A549 (cell line): ENCODE measurements at regions not wholly inside any gene's neighbourhood (a gene's known extent, or its start where the extent isn't known, plus 50 kb on each side); places are given as distances from the start of the nearest gene placed in this dataset.

Experiments used
- ATAC-seq, 2 experiments: fragments of 200-7000 bp in 1 of 2; fragments of >200 bp in 1 of 2; cut with Nextera tagmentation in 1 of 2; cut with Tn5 transposase in 1 of 2; 3 replicates each; pipeline versions ENCODE4 v1.8.0 to v1.9.1; 2018 to 2020; ENCODE audit warnings: mild to moderate bottlenecking in 1 of 2, moderate library complexity in 1 of 2
- CTCF ChIA-PET: fragments of 300-600 bp; sonication (Branson Sonifier 250); formaldehyde crosslinking; extraction: SDS; loops from one replicate; lab custom pipeline; 2021; ENCODE audit warnings: antibody characterized with exemption, inconsistent platforms; lab: Yijun Ruan, JAX
- POLR2A ChIA-PET: fragments of 350-600 bp; formaldehyde crosslinking; extraction: SDS; loops from one replicate; lab custom pipeline; 2021; ENCODE audit warnings: antibody characterized with exemption, inconsistent platforms; lab: Yijun Ruan, JAX
- DNase-seq, 2 experiments: peaks; one replicate each; pipeline versions ENCODE4 v3.0.0 to v3.0.0-alpha.2; 2011 to 2016; ENCODE audit warnings: low read depth in 1 of 2, low spot score in 1 of 2
- FAIRE-seq: peaks from 2 replicates; lab custom pipeline; 2011; peaks lifted over from hg19 to GRCh38; lab: Jason Lieb, UNC
- H3K27ac ChIP-seq, 2 experiments: fragments of >200 bp; sonication (Bioruptor Twin); formaldehyde crosslinking; 3 replicates each; pipeline ENCODE4 v1.5.1; 2016 to 2017
- H3K4me1 ChIP-seq: fragments of >200 bp; sonication (Bioruptor Twin); formaldehyde crosslinking; 3 replicates; pipeline ENCODE4 v1.6.1; 2016
- H3K4me2 ChIP-seq: fragments of >200 bp; sonication (Bioruptor Twin); formaldehyde crosslinking; 3 replicates; pipeline ENCODE4 v1.6.1; 2016
- H3K4me3 ChIP-seq: fragments of >200 bp; sonication (Bioruptor Twin); formaldehyde crosslinking; 3 replicates; pipeline ENCODE4 v1.5.1; 2016
- H3K9me3 ChIP-seq: fragments of >200 bp; sonication (Bioruptor Twin); formaldehyde crosslinking; 3 replicates; pipeline ENCODE4 v1.6.1; 2016
- BCL3 ChIP-seq: fragments of >200 bp; sonication (Bioruptor Twin); formaldehyde crosslinking; IDR thresholded peaks from 3 replicates; pipeline ENCODE4 v1.6.1; 2016
- CBX8 ChIP-seq: fragments of 200-600 bp; sonication (generic); IDR thresholded peaks from 2 replicates; pipeline ENCODE4 v1.6.1; 2016
- CHD2 ChIP-seq: fragments of 150-350 bp; IDR thresholded peaks from 2 replicates; pipeline ENCODE4 v1.6.1; 2014; ENCODE audit warnings: low read length; ENCODE audit not compliant: partially characterized antibody
- CTCF ChIP-seq: fragments of >200 bp; sonication (Bioruptor Twin); formaldehyde crosslinking; IDR thresholded peaks from 3 replicates; pipeline ENCODE4 v1.5.1; 2016
- EHF ChIP-seq: fragments of 250-450 bp; sonication (Bioruptor Pico); IDR thresholded peaks from 2 replicates; pipeline ENCODE4 v1.5.0; 2020; ENCODE audit warnings: mild to moderate bottlenecking
- ELK1 ChIP-seq: fragments of 150-350 bp; IDR thresholded peaks from 2 replicates; pipeline ENCODE4 v1.6.1; 2014; ENCODE audit warnings: low read depth, mild to moderate bottlenecking, low read length
- ESRRA ChIP-seq: fragments of 150-350 bp; IDR thresholded peaks from 2 replicates; pipeline ENCODE4 v1.6.1; 2014; ENCODE audit warnings: mild to moderate bottlenecking, low read length, borderline replicate concordance
- FOSL2 ChIP-seq, 2 experiments: fragments of 450-650 bp in 1 of 2; fragments of >200 bp in 1 of 2; sonication (Bioruptor Twin) in 1 of 2; formaldehyde crosslinking; IDR thresholded peaks; 2 replicates each; pipeline versions ENCODE4 v1.5.0 to v1.6.1; 2016 to 2020; ENCODE audit warnings: mild to moderate bottlenecking in 1 of 2, moderate library complexity in 1 of 2
- HOXB13 ChIP-seq: fragments of 250-450 bp; sonication (Bioruptor Pico); IDR thresholded peaks from 2 replicates; pipeline ENCODE4 v1.5.0; 2020; ENCODE audit warnings: low read depth, mild to moderate bottlenecking, moderate library complexity
- JUNB ChIP-seq: fragments of >200 bp; sonication (Bioruptor Twin); formaldehyde crosslinking; IDR thresholded peaks from 2 replicates; pipeline ENCODE4 v1.6.1; 2016
- KDM1A ChIP-seq: fragments of 200-600 bp; sonication (generic); IDR thresholded peaks from 2 replicates; pipeline ENCODE4 v1.6.1; 2016; ENCODE audit warnings: low read depth, mild to moderate bottlenecking
- MAFK ChIP-seq: fragments of 450-650 bp; IDR thresholded peaks from 2 replicates; pipeline ENCODE4 v1.6.1; 2014; ENCODE audit not compliant: partially characterized antibody
- MAX ChIP-seq: IDR thresholded peaks from 2 replicates; pipeline ENCODE4 v1.6.1; 2012
- MAZ ChIP-seq: fragments of 150-350 bp; IDR thresholded peaks from 2 replicates; pipeline ENCODE4 v1.6.1; 2014; ENCODE audit warnings: antibody characterized with exemption, low read depth, low read length, borderline replicate concordance
- NR3C1 ChIP-seq: fragments of >200 bp; sonication (Bioruptor Twin); formaldehyde crosslinking; IDR thresholded peaks from 3 replicates; pipeline ENCODE4 v1.6.1; 2017
- PBX3 ChIP-seq: IDR thresholded peaks from 2 replicates; pipeline ENCODE4 v1.6.1; 2012
- PHF8 ChIP-seq: fragments of 200-600 bp; sonication (generic); IDR thresholded peaks from 2 replicates; pipeline ENCODE4 v1.6.1; 2016; ENCODE audit warnings: low read depth, mild to moderate bottlenecking, antibody characterized with exemption, moderate library complexity, borderline replicate concordance
- POLR2A ChIP-seq: IDR thresholded peaks from 2 replicates; pipeline ENCODE4 v1.6.1; 2012; ENCODE audit warnings: mild to moderate bottlenecking, low read length
- POLR2AphosphoS2 ChIP-seq: conservative IDR thresholded peaks from 2 replicates; pipeline ENCODE4 v1.6.1; 2012; ENCODE audit warnings: low read length, improper control_type of control experiment, inconsistent platforms
- RAD21 ChIP-seq, 2 experiments: fragments of >200 bp in 1 of 2; sonication (Bioruptor Twin) in 1 of 2; formaldehyde crosslinking in 1 of 2; IDR thresholded peaks in 1 of 2; conservative IDR thresholded peaks in 1 of 2; 2 replicates in 1 of 2; 3 replicates in 1 of 2; pipeline ENCODE4 v1.6.1; 2012 to 2018; ENCODE audit warnings: inconsistent platforms in 1 of 2
- RARB ChIP-seq: fragments of 250-450 bp; sonication (Bioruptor Pico); IDR thresholded peaks from 2 replicates; pipeline ENCODE4 v1.8.0; 2021; ENCODE audit warnings: mild to moderate bottlenecking, moderate library complexity
- RCOR1 ChIP-seq: fragments of 150-350 bp; IDR thresholded peaks from 2 replicates; pipeline ENCODE4 v1.6.1; 2014; ENCODE audit warnings: antibody characterized with exemption, low read length, low read depth
- RFX5 ChIP-seq: fragments of 450-650 bp; IDR thresholded peaks from 2 replicates; pipeline ENCODE4 v1.7.1; 2014; ENCODE audit warnings: antibody characterized with exemption, mild to moderate bottlenecking, moderate library complexity
- SREBF2 ChIP-seq: fragments of 450-650 bp; IDR thresholded peaks from 2 replicates; pipeline ENCODE4 v1.6.1; 2014; ENCODE audit warnings: mild to moderate bottlenecking, moderate library complexity
- ZC3H11A ChIP-seq: fragments of 450-650 bp; IDR thresholded peaks from 2 replicates; pipeline ENCODE4 v1.6.1; 2014; ENCODE audit warnings: antibody characterized with exemption, mild to moderate bottlenecking
- ZFP36 ChIP-seq: fragments of 450-650 bp; IDR thresholded peaks from 2 replicates; pipeline ENCODE4 v1.6.1; 2014; ENCODE audit warnings: borderline replicate concordance; ENCODE audit not compliant: partially characterized antibody
- ZNF302 ChIP-seq: fragments of 250-450 bp; sonication (Bioruptor Pico); IDR thresholded peaks from 2 replicates; pipeline ENCODE4 v1.9.0; 2021; ENCODE audit warnings: inconsistent platforms, mild to moderate bottlenecking, moderate library complexity
- ZSCAN20 ChIP-seq: fragments of 250-450 bp; sonication (Bioruptor Pico); IDR thresholded peaks from 2 replicates; pipeline ENCODE4 v1.8.0; 2022; ENCODE audit warnings: mild to moderate bottlenecking, moderate library complexity
- WGBS: methylation state at CpG from one replicate; pipeline ENCODE4 v1.1.6; 2017; ENCODE audit errors: missing lambda C conversion rate; 5-methylcytosine and 5-hydroxymethylcytosine counted together
- TF ChIP-seq, protein P1 (sequence below): fragments of 250-450 bp; sonication (Bioruptor Pico); IDR thresholded peaks from 2 replicates; pipeline ENCODE4 v1.5.0; 2020; ENCODE audit warnings: low read depth, mild to moderate bottlenecking, moderate library complexity
- TF ChIP-seq, protein P2 (sequence below): fragments of 250-450 bp; sonication (Bioruptor Pico); IDR thresholded peaks from 2 replicates; pipeline ENCODE4 v1.5.0; 2021; ENCODE audit warnings: mild to moderate bottlenecking, moderate library complexity, borderline replicate concordance
- TF ChIP-seq, protein P3 (sequence below): fragments of >200 bp; sonication (Bioruptor Twin); formaldehyde crosslinking; IDR thresholded peaks from 2 replicates; pipeline ENCODE4 v1.6.1; 2016

DNA sequence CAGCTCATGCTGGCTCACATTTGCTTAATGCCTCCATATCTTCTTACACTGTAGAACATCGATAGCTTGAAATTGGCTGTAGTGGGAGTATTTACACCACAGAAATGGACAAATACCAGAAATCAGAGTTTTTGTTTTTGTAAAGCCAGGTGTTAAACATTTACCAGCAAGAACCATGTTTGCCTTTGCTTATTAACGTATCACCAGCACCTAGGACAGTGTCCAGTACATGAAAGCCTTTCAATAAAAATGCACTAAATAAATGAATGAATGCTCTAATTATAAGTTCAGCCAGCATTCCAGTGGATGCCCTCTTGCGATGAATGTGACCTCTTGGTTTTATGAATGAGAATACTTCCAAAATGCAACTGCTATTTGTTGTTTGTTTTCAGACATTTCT lies 140.4 kb upstream of the VLDLR start:
- no peak overlapping the region for H3K27ac ChIP-seq
- no peak for DNase-seq
- no peak for ATAC-seq
- WGBS = 72% methylated on average over 3 of the region's 3 CpGs
- H3K4me1 ChIP-seq = peaks cover 24% of the 10 kb centered on the region
- FAIRE-seq = no peak
- CTCF ChIA-PET = interaction anchor here (0.6 kb wide), 1 partner anchor 151 kb away, joined by 3 read pairs; no protein-coding TSS in a partner anchor
- no peak overlapping the region for H3K4me2 ChIP-seq
- H3K9me3 ChIP-seq = no peaks in the 10 kb centered on the region
- TF ChIP-seq, protein P1, sequence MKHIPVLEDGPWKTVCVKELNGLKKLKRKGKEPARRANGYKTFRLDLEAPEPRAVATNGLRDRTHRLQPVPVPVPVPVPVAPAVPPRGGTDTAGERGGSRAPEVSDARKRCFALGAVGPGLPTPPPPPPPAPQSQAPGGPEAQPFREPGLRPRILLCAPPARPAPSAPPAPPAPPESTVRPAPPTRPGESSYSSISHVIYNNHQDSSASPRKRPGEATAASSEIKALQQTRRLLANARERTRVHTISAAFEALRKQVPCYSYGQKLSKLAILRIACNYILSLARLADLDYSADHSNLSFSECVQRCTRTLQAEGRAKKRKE = no peak
- TF ChIP-seq MAFK (no peak), NR3C1 (no peak), POLR2AphosphoS2 (no peak), KDM1A (no peak), JUNB (no peak), ZFP36 (no peak), MAZ (no peak), MAX (no peak), RCOR1 (no peak), ZSCAN20 (CRISPR knock-in tag) (no peak), BCL3 (no peak), CBX8 (no peak), CTCF (no peak)
- TF ChIP-seq, all 56 proteins: peak for 0
- no peak overlapping the region for H3K4me3 ChIP-seq
- POLR2A ChIA-PET = no interaction called here

DNA sequence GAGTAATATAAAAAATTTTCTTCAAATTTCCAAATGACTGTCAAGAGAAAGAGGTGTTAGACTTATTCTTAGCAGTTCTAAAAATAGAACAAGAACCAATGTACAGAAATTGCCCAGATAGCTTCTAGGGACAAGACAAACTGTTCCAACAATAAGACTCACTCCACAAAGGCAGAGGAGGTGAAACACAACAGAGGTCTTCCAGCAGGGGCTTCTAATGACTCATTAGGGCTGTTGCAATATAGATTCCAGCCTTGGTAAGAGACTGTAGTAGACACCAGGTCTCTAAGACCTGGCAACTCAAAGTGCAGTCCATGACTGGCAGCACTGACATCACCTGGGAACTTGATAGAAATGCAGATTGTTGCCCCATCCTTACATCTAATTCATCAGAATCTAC lies 134.6 kb upstream of the VLDLR start:
- H3K4me3 ChIP-seq = no peak overlapping the region
- H3K4me1 ChIP-seq = no peaks in the 10 kb centered on the region
- ChIA-PET CTCF (no interaction called here), POLR2A (no interaction called here)
- TF ChIP-seq EHF (CRISPR knock-in tag) (no peak), ZNF302 (CRISPR knock-in tag) (no peak), RARB (no peak), ESRRA (no peak), MAX (no peak), HOXB13 (CRISPR knock-in tag) (no peak), RFX5 (no peak), ELK1 (no peak), PBX3 (no peak), CHD2 (no peak), SREBF2 (no peak), POLR2A (no peak), FOSL2 (IDR thresholded peaks at IDR 0.05) (no peak), FOSL2 (CRISPR knock-in tag; IDR thresholded peaks at IDR 0.05) (no peak), PHF8 (no peak), RAD21 (conservative IDR thresholded peaks at IDR 0.05 in 1 of 2, IDR thresholded peaks at IDR 0.05 in 1 of 2) (no peak), ZC3H11A (no peak)
- TF ChIP-seq, protein P2, sequence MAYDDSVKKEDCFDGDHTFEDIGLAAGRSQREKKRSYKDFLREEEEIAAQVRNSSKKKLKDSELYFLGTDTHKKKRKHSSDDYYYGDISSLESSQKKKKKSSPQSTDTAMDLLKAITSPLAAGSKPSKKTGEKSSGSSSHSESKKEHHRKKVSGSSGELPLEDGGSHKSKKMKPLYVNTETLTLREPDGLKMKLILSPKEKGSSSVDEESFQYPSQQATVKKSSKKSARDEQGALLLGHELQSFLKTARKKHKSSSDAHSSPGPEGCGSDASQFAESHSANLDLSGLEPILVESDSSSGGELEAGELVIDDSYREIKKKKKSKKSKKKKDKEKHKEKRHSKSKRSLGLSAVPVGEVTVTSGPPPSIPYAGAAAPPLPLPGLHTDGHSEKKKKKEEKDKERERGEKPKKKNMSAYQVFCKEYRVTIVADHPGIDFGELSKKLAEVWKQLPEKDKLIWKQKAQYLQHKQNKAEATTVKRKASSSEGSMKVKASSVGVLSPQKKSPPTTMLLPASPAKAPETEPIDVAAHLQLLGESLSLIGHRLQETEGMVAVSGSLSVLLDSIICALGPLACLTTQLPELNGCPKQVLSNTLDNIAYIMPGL (CRISPR knock-in tag) = no peak
- TF ChIP-seq, protein P3, sequence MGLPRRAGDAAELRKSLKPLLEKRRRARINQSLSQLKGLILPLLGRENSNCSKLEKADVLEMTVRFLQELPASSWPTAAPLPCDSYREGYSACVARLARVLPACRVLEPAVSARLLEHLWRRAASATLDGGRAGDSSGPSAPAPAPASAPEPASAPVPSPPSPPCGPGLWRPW = no peak
- FAIRE-seq (no peak), DNase-seq (no peak), ATAC-seq (peak in 1 of 2 experiments; percentile 43; a peak in 1 of 6 replicates)
- H3K27ac ChIP-seq = no peak overlapping the region
- no peaks in the 10 kb centered on the region for H3K9me3 ChIP-seq
- H3K4me2 ChIP-seq = no peak overlapping the region
